RKO (cell line): ENCODE measurements at regions not wholly inside any gene's neighbourhood (a gene's known extent, or its start where the extent isn't known, plus 50 kb on each side); places are given as distances from the start of the nearest gene placed in this dataset.
A peak's percentile ranks its signal among the peaks of the same experiment; 100 is the strongest.
"Not testable (repeated sequence)": the region's sequence is repeated elsewhere in the genome, so short reads cannot be mapped to it uniquely, and the experiment has no call there.

ENCODE experiments used
- DNase-seq: peaks from one replicate; pipeline ENCODE4 v3.0.0-alpha.2; 2016; ENCODE audit warnings: low spot score

GRCh38 chr15:81939604-81940440 lies 106.0 kb downstream of the MEX3B start:
- DNase-seq, result peak; percentile 74

GRCh38 chr15:81937189-81937588 lies 108.6 kb downstream of the MEX3B start:
- DNase-seq, result no peak

DNA sequence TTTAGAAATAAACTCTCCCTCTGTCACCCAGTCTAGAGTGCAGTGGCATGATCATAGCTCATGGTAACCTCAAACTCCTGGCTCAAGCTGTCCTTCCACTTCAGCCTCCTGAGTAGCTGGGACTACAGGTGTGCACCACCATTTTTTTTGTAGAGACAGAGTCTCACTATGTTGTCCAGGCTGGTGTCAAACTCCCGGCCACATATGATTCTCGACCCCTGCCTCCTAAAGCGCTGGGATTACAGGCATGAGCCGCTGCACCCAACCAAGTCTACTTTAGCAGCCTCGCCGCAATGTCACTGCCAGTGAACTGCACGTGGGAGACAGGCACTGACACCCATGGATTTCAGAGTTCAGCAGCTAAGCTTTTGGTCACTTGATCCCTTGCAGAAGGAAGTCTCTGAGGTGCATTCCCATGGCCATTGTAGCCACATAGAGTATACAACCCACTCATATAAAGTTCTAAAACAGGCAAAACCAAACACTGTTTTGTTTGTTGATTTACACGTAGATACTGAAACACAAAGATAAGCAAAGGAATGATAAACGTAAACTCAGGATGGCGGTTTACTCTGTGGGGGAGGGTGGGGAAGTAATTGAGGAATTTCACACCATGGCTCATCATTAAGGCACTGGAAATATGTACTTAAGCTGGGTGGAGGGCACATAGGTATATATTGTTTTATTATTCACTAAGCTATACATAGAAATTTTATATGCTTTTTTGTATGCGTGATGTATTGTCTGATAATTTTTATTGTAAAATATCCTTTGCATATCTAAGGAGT lies 115.0 kb downstream of the MEX3B start:
- no peak for DNase-seq

- no peak for DNase-seq
Observed at GRCh38 chr15:81929557-81929956, 116.3 kb downstream of the MEX3B start.

- DNase-seq, result no peak
Observed at GRCh38 chr15:81926981-81927380, 118.8 kb downstream of the MEX3B start.

DNA sequence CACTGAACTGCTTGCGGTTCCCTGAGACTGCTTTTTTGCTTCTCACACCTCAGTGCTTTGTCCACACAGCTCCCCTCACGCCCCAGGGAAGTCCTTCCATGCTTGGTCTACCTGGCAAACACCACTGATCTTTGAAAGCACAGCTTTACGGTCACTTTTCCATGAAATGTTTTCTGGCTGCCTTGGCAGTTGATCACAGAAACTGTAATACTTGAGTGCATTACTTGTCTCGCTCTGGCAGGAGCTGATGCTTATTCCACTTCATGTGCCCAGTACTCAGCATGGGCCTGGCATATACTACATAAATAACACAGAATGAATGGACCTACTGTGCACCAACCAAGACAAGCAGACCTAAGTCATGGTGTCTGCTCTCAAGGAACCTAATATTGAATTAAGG lies 121.1 kb downstream of the MEX3B start:
- DNase-seq, result no peak

- DNase-seq, result no peak
Observed at GRCh38 chr15:81923561-81924350, 122.1 kb downstream of the MEX3B start.

DNA sequence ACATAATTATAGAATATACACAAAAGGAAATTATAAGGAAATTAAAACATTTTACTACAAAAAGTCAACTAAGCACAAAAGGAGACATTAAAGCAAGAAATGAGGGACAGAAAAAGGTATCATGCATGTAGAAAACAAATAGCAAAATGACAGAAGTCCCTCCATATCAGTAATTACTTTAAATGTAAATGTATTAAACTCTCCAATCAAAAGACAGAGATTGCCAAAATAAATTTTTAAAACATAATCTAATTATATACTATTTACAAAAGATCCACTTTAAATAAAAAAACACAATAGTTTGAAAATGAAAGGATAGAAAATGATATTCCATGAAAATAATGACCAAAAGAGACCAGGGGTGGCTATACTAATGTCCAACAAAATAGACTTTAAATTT lies 123.7 kb downstream of the MEX3B start:
- no peak for DNase-seq

- no peak for DNase-seq
Observed at GRCh38 chr15:81921163-81921562, 124.7 kb downstream of the MEX3B start.

GRCh38 chr15:81918767-81919166 lies 127.1 kb downstream of the MEX3B start:
- not testable (repeated sequence) for DNase-seq

DNA sequence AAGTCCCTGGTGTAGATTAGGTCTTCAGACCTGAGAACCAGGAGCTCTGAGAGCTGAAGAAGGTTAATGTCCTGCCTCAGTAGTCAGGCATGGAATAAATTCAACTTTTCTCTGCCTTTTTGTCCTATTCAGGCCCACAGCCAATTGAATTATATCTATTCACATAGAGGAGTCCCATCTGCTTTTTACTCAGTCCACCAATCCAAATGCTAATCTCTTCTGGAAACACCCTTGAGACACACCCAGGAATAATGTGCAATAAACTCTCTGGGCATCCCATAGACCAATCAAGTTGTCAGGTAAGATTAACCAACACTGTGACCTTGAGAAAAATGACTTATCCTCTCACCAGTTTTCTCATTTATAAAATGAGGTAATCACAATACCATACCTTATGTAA lies 129.4 kb downstream of the MEX3B start:
- no peak for DNase-seq

- DNase-seq, result no peak
Observed at GRCh38 chr15:81915990-81916389, 129.8 kb downstream of the MEX3B start.

GRCh38 chr15:81914734-81915256 lies 131.0 kb downstream of the MEX3B start:
- DNase-seq, result no peak

- DNase-seq, result no peak
Observed at GRCh38 chr15:81914333-81914732, 131.5 kb downstream of the MEX3B start.

DNA sequence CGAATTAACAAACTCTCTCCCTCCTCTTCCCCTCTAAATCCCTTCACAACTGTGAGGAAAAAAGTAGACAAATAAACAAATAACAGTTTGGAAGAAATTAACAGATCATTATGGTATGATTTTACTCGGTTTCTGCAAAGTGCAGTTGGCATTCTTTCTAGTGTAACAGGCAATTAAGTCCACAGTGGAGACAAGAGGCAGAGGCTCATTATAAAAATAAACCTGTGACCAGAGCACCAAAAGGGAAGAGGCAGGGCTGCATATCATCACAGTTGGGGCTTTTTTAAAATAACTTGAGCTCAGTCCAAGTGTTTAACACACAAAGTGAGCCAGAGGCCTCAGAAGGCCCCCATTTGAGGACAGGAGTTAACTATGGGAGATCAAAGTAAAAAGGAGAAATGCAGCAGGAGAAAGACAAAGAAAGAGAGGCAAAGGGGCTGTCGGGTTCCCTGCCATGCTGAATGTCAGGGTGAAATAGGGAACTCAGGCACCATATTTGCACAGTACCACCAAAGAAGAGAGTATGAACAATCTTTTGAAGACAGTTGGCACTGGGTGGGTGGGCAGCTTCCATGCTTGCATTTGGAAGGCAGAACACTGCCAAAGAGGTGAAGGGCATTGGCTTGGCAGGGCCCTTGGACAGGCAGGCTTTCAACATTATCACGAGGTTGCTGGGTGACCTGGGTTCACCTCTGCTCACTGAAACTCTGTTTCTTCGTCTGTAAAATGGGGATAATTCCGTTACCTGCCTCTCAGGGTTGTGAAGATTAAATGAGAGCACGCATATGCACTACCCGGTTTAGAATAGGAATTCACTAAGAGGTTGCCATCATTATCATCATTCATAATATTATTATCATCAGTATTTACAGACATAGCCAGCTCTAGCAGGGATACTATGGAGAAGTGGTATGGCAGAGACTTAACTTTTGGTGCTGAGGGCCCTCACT lies 134.5 kb downstream of the MEX3B start:
- DNase-seq, result no peak

DNA sequence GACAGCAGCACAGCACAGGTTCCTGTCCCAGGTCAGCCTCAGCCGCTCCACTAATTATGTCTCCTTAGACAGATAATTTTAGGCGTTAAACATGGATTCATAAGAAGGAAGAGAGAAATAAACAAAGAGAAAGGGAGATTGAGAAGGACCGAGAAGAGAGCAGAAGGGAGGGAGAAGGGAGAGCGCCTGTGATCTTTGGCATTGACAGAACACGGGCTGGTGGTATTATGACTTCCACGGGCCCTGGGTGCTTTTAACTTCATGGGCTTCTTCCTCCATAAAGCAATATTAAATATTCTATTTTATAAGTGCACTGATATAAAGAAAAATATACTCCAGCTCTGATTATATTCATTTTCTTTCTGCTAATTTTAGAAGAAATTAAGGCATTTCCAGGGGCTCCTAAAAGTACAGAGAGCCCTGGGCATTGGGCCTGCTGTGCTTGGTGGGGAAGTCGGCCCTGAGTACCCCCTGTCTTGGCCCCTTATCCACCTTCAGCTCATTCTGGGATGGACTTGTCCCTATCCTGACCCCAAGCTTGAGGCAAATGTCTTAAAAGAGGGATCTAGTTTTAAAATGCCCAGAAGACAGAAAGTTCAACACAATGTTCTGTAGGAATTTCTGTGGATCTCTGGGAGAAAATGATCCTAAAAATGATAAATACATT lies 135.3 kb downstream of the MEX3B start:
- DNase-seq, result no peak

- DNase-seq, result no peak
Observed at GRCh38 chr15:81909011-81909358, 136.8 kb downstream of the MEX3B start.

DNA sequence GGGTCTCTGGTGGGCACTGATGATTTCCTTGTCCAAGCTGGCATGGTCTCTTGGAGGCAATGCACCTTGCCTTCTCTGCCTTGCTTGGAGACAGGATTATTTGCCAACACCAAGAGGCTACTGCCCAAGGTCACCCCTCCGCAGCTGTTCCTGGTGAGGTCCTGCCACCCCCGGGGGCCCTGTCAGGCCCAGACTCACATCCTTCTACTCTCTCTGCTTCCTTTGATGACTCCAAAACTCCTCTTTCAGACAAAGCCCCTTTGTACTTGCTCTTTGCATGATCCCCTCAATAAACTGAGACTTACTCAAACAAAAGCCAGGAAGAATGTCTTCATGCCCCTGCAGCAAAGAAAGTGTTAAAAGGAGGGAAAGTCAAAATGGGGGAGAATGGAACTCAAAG lies 137.7 kb downstream of the MEX3B start:
- no peak for DNase-seq

GRCh38 chr15:81907521-81907920 lies 138.3 kb downstream of the MEX3B start:
- no peak for DNase-seq

DNA sequence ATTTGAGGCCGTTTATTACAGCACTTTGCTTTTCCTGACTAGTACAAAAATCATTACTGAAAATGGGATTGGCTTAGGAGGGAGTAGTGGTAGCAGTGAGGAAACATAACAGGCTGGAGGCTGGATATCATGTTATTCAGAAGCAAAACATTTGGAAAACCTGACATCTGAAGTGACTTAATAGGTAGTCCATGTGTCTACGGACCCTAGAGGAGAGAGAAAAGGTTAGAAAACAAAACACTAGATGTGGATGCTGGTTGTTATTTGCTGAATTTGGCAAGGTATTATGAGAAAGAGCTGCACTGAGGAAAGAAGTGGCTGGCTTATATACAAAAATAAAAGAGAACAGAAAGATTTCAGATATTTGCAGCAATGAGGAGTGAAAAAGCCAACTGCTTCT lies 139.9 kb downstream of the MEX3B start:
- DNase-seq, result no peak

DNA sequence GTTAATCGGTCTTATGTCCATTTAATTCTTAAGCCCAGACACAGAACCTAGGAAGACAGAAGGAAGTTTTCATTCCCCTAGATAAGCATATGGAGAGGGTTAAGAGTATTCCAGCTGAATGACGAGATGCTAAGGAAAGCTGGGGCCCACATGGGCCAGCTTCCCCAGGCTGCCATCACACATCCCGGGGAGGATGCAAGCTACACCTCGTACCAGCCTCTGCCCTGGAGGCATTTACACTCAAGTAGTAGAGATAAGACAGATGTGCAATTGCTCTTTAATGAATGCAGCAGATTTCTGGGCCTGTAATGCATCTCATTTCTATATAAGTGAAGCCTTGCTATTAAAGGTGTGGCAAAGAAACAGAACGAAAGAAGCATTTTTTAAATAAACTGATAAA lies 144.5 kb downstream of the MEX3B start:
- no peak for DNase-seq
